Esophagus muscularis mucosa (tissue), 4 donors: ENCODE measurements at regions not wholly inside any gene's neighbourhood (a gene's known extent, or its start where the extent isn't known, plus 50 kb on each side); places are given as distances from the start of the nearest gene placed in this dataset.

Experiments
- EP300 ChIP-seq: sonication (generic); formaldehyde crosslinking; IDR thresholded peaks from one replicate; pipeline ENCODE4 v1.6.1; 2017; ENCODE audit warnings: antibody characterized with exemption
- POLR2A ChIP-seq: fragments of 450-650 bp; IDR thresholded peaks from one replicate; pipeline ENCODE4 v1.6.1; 2017; ENCODE audit warnings: antibody characterized with exemption, moderate library complexity, mild to moderate bottlenecking, low read depth
- POLR2AphosphoS5 ChIP-seq, 2 donors: sonication (generic); formaldehyde crosslinking; IDR thresholded peaks; one replicate each; pipeline ENCODE4 v1.6.1; 2017; ENCODE audit warnings: antibody characterized with exemption in 2 of 2
- TF ChIP-seq, protein P1 (sequence below), 3 experiments: fragments of 200-600 bp in 2 of 3; fragments of 450-650 bp in 1 of 3; sonication (generic) in 2 of 3; IDR thresholded peaks; one replicate each; pipeline ENCODE4 v1.5.1; 2017 to 2019; ENCODE audit warnings: antibody characterized with exemption in 3 of 3, mild to moderate bottlenecking in 2 of 3, moderate library complexity in 1 of 3

DNA sequence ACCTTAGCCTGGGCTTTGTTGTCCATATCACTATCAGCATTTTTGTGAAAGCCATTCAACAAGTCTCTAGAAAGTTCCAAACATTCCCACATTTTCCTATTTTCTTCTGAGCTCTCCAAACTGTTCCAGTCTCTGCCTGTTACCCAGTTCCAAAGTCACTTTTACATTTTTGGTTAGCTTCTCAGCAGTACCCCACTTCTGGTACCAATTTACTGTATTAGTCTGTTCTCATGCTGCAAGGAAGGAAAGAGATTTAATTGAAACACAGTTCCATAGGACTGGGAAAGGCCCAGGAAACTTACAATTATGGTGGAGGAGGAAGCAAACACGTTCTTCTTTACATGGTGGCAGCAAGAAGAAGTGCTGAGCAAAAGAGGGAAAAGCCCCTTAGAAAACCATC, 247.2 kb upstream of the B3GALT2 start:
- TF ChIP-seq, protein P1, sequence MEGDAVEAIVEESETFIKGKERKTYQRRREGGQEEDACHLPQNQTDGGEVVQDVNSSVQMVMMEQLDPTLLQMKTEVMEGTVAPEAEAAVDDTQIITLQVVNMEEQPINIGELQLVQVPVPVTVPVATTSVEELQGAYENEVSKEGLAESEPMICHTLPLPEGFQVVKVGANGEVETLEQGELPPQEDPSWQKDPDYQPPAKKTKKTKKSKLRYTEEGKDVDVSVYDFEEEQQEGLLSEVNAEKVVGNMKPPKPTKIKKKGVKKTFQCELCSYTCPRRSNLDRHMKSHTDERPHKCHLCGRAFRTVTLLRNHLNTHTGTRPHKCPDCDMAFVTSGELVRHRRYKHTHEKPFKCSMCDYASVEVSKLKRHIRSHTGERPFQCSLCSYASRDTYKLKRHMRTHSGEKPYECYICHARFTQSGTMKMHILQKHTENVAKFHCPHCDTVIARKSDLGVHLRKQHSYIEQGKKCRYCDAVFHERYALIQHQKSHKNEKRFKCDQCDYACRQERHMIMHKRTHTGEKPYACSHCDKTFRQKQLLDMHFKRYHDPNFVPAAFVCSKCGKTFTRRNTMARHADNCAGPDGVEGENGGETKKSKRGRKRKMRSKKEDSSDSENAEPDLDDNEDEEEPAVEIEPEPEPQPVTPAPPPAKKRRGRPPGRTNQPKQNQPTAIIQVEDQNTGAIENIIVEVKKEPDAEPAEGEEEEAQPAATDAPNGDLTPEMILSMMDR (IDR thresholded peaks at IDR 0.05): no peak
- TF ChIP-seq POLR2A (no peak), POLR2AphosphoS5 (IDR thresholded peaks at IDR 0.05) (no peak), EP300 (no peak)
